AG09309 (cell line): ENCODE measurements at regions not wholly inside any gene's neighbourhood (a gene's known extent, or its start where the extent isn't known, plus 50 kb on each side); places are given as distances from the start of the nearest gene placed in this dataset.
"Not testable (repeated sequence)": the region's sequence is repeated elsewhere in the genome, so short reads cannot be mapped to it uniquely, and the experiment has no call there.

ENCODE experiments used
- DNase-seq: peaks from one replicate; pipeline ENCODE4 v3.0.0-alpha.2; 2010; ENCODE audit warnings: low read depth
- H3K4me3 ChIP-seq: 2 replicates; pipeline ENCODE4 v1.5.1; 2011; ENCODE audit warnings: mild to moderate bottlenecking, low read depth, low read length, moderate library complexity; ENCODE audit not compliant: control insufficient read depth
- CTCF ChIP-seq: IDR thresholded peaks from 2 replicates; pipeline ENCODE4 v1.5.1; 2011; ENCODE audit warnings: mild to moderate bottlenecking, low read depth, low read length, inconsistent platforms; ENCODE audit not compliant: insufficient read depth, control insufficient read depth; ENCODE audit errors: missing control alignments

DNA sequence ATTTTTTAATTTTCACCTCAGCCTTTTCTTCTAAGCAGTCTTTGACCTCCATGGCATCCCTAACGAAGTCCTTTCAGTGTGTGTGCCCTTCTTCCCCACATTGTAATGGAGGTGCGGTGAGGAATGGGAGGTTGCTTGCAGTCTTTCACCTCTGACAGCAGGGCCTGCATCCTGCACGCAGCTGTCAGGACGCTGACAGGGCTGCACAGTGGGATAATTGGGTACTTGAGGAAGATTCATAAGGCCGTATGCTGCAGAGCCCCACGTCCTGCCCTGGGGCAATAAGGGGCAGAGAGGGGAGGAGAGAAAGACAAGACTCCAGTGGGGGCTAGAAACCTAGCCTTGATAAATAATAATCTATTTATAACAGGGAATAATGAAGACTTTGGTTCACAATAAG lies 184.7 kb downstream of the SAMD5 start:
- no peak overlapping the region for H3K4me3 ChIP-seq
- DNase-seq: no peak
- TF ChIP-seq CTCF: no peak

DNA sequence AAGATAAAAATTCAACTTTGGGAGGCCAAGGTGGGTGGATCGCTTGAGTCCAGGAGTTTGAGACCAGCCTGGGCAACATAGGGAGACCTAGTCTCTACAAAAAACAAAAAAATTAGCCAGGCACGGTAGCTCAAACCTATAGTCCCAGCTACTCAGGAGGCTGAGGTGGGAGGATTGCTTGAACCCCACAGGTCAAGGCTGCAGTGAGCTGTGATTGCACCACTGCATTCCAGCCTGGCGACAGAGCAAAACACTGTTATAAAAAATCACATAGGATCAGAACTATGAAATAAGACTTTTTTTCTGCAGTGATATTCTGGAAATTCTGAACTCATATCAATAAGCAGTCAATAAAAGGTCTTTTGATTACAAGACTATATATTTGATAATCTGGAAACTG lies 186.1 kb downstream of the SAMD5 start:
- DNase-seq, H3K4me3 ChIP-seq: not testable (repeated sequence)

- no peak for TF ChIP-seq CTCF
- no peak for DNase-seq
- no peak overlapping the region for H3K4me3 ChIP-seq
These were observed 187.3 kb downstream of the SAMD5 start for GRCh38 chr6:147695819-147696218.

DNA sequence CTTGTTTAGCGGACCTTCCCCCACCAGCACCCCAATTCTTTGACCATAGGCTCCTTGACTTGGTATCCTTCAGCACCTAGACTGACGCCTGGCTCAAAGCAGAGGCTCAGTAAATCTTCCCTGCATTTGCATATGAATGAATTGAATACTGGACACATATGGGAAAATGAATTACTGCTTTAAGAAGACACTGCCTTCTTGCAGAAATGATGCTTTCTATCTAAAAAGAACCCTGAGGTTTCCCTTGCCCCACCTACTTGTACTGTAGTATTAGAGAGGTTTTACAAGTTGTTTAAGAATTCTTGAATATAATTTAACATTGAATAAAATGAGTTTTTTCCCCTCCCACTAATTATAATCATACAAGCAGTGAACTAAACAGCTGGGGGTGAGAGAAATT lies 190.7 kb downstream of the SAMD5 start:
- TF ChIP-seq CTCF: no peak
- no peak for DNase-seq
- no peak overlapping the region for H3K4me3 ChIP-seq

DNA sequence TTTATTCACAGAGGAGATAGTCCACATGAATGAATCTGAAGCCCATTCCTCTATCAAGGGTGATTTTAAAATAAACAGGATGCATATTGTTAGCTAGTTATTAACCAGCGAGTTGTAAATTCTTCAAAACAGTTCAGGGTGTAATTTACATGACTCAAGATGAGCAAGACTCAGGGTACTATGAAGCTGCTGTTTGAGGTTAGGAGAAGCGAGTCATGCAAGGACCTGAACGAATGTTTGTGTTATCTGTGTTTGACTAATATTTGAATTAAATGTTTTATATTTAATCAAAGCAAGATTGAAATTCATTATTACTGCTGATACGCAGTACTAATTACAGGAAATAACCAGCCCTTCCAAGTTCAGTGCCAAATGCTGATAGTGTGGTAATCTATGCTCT lies 191.1 kb downstream of the SAMD5 start:
- TF ChIP-seq CTCF: no peak
- peak; percentile 39 for DNase-seq
- no peak overlapping the region for H3K4me3 ChIP-seq

- no peak for DNase-seq
- H3K4me3 ChIP-seq: no peak overlapping the region
- TF ChIP-seq CTCF: no peak
These were observed 192.1 kb downstream of the SAMD5 start for GRCh38 chr6:147700436-147701209.

- no peak for TF ChIP-seq CTCF
- no peak for DNase-seq
- no peak overlapping the region for H3K4me3 ChIP-seq
These were observed 196.2 kb downstream of the SAMD5 start for GRCh38 chr6:147704691-147705090.
